ENCODE measurements at regions not wholly inside any gene's neighbourhood (a gene's known extent, or its start where the extent isn't known, plus 50 kb on each side); places are given as distances from the start of the nearest gene placed in this dataset.
"Not testable (repeated sequence)": the region's sequence is repeated elsewhere in the genome, so short reads cannot be mapped to it uniquely, and the experiment has no call there.

GRCh38 chr2:154570501-154570900, 128.0 kb upstream of the KCNJ3 start:
- in situ Hi-C loops (cut with MboI; ENCODE audit: low pct_unique_long_range_greater_than_20kb, low sequenced_read_pairs, unreplicated experiment) = no loop called here
- TF ChIP-seq CTCF (IDR thresholded peaks at IDR 0.05; ENCODE audit: extremely low read depth, insufficient read depth, missing control alignments) = no peak
- DNase-seq (ENCODE audit: low spot score) = no peak

DNA sequence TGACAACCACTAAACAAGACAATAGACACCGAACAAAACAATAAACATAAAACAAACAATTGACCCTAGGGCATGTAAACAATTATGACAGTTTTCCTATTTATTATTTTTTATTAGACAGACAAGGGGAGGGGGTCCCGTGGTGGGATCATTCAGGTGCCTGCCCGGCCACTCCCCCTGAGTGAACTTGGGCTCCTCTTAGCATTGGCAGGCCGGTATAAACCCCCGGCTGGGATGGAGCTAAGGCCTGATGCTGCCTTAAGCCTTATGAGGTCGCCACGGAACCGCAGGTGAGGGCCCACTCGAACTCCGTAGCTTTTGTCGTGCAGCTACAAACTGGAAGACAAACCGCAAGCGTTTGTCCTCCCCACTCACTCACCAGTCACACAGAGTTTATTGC, 121.8 kb upstream of the KCNJ3 start:
- in situ Hi-C loops (cut with MboI; ENCODE audit: low pct_unique_long_range_greater_than_20kb, low sequenced_read_pairs, unreplicated experiment) = not testable (repeated sequence)

GRCh38 chr2:154577390-154577789, 121.1 kb upstream of the KCNJ3 start:
- TF ChIP-seq CTCF (IDR thresholded peaks at IDR 0.05; ENCODE audit: extremely low read depth, insufficient read depth, missing control alignments) = no peak
- in situ Hi-C loops (cut with MboI; ENCODE audit: low pct_unique_long_range_greater_than_20kb, low sequenced_read_pairs, unreplicated experiment) = no loop called here

More for the DNA sequence above, 121.8 kb upstream of the KCNJ3 start:
- DNase-seq (ENCODE audit: low spot score) = not testable (repeated sequence)

GRCh38 chr2:154580767-154581166, 117.7 kb upstream of the KCNJ3 start:
- in situ Hi-C loops (cut with MboI; ENCODE audit: low pct_unique_long_range_greater_than_20kb, low sequenced_read_pairs, unreplicated experiment) = no loop called here
- no peak for TF ChIP-seq CTCF (IDR thresholded peaks at IDR 0.05; ENCODE audit: extremely low read depth, insufficient read depth, missing control alignments)
- no peak for DNase-seq (ENCODE audit: low spot score)

More at GRCh38 chr2:154577390-154577789, 121.1 kb upstream of the KCNJ3 start:
- DNase-seq (ENCODE audit: low spot score) = no peak

DNA sequence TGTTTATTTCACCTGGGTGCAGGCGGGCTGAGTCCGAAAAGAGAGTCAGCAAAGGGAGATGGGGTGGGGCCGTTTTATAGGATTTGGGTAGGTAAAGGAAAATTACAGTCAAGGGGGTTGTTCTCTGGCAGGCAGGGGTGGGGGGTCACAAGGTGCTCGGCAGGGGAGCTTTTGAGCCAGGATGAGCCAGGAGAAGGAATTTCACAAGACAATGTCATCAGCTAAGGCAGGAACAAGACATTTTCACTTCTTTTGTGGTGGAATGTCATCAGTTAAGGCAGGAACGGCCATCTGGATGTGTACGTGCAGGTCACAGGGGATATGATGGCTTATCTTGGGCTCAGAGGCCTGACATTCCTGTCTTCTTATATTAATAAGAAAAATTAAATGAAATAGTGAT, 115.8 kb upstream of the KCNJ3 start:
- DNase-seq (ENCODE audit: low spot score); in situ Hi-C loops (cut with MboI; ENCODE audit: low pct_unique_long_range_greater_than_20kb, low sequenced_read_pairs, unreplicated experiment): not testable (repeated sequence)

DNA sequence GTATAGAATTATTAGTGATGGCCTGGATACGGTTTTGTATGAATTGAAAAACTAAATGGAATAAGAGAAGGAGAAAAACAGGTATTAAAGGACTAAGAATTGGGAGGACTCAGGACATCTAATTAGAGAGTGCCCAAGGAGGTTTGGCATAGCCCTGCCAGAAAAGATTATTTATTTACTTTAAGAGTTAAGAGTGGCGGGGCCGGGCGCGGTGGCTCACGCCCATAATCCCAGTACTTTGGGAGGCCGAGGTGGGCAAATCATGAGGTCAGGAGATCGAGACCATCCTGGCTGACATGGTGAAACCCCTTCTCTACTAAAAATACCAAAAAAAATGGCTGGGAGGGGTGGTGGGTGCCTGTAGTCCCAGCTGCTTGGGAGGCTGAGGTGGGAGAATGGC, 115.2 kb upstream of the KCNJ3 start:
- DNase-seq (ENCODE audit: low spot score); in situ Hi-C loops (cut with MboI; ENCODE audit: low pct_unique_long_range_greater_than_20kb, low sequenced_read_pairs, unreplicated experiment): not testable (repeated sequence)

DNA sequence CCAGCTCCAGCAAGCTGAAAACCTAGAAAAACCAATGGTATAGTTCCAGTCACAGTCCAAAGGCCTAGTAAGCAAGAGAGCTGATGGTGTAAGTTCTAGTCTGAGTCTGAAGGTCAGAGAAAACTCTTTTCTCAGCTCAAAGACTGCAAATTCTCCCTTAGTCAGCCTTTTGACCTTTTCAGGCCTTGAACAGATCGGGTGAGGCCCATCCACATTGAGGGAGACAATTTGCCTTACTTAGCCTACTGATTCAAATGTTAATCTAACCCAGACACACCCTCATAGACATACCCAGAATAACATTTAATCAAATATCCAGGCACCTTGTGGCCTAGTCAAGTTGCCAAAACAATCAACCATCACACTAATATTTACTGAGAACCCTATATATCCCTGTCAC, 110.8 kb upstream of the KCNJ3 start:
- in situ Hi-C loops (cut with MboI; ENCODE audit: low pct_unique_long_range_greater_than_20kb, low sequenced_read_pairs, unreplicated experiment) = no loop called here
- DNase-seq (ENCODE audit: low spot score) = no peak
- no peak for TF ChIP-seq CTCF (IDR thresholded peaks at IDR 0.05; ENCODE audit: extremely low read depth, insufficient read depth, missing control alignments)

DNA sequence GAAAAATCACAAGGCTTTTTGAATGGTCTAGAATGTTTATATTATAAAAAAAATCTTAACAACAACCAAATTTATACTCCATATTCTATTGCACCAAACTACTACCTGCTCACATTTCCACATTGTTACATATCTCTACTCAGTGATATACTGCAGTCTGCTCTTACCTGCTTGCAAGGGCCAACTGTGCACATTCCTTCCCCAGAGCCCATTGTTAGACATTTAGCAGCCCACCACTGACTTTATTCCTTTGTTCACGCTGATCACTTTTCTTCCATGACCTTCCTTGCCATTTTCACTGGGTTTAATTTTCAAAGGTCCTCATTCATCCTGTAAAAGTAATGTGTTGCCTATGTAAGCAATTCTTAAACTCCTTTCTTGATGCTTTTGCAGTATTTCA, 109.7 kb upstream of the KCNJ3 start:
- no peak for DNase-seq (ENCODE audit: low spot score)
- in situ Hi-C loops (cut with MboI; ENCODE audit: low pct_unique_long_range_greater_than_20kb, low sequenced_read_pairs, unreplicated experiment) = no loop called here
- TF ChIP-seq CTCF (IDR thresholded peaks at IDR 0.05; ENCODE audit: extremely low read depth, insufficient read depth, missing control alignments) = no peak

Measured in GM13977 (cell line).